T-helper 17 cell (primary cell): ENCODE measurements at regions not wholly inside any gene's neighbourhood (a gene's known extent, or its start where the extent isn't known, plus 50 kb on each side); places are given as distances from the start of the nearest gene placed in this dataset.

Experiments
- ATAC-seq: fragments of 150-1000 bp; cut with Tn5 transposase; 2 replicates; pipeline ENCODE4 v1.10.0; 2021; ENCODE audit warnings: mild to moderate bottlenecking, moderate library complexity
- DNase-seq, 3 donors: peaks; one replicate each; pipeline versions ENCODE4 v3.0.0 to v3.0.0-alpha.2; 2020 to 2021
- H3K9me3 ChIP-seq: one replicate; pipeline ENCODE4 v1.7.0; 2013; ENCODE audit warnings: low read length, mild to moderate bottlenecking; ENCODE audit not compliant: control insufficient read depth, poor library complexity, severe bottlenecking
- H3K27ac Mint-ChIP-seq: one replicate; pipeline ENCODE4 v1.8.0; 2022; ENCODE audit warnings: mild to moderate bottlenecking, moderate library complexity, mixed read lengths
- H3K27me3 Mint-ChIP-seq: one replicate; pipeline ENCODE4 v1.8.0; 2022; ENCODE audit warnings: mixed read lengths
- H3K36me3 Mint-ChIP-seq: one replicate; pipeline ENCODE4 v1.8.0; 2022; ENCODE audit warnings: low read depth, mixed read lengths
- H3K4me1 Mint-ChIP-seq: one replicate; pipeline ENCODE4 v1.8.0; 2022; ENCODE audit warnings: mild to moderate bottlenecking, mixed read lengths
- H3K4me3 Mint-ChIP-seq: one replicate; pipeline ENCODE4 v1.8.0; 2022; ENCODE audit warnings: mild to moderate bottlenecking, moderate library complexity, mixed read lengths

- H3K9me3 ChIP-seq, result no peaks in the 10 kb centered on the region
- Mint-ChIP-seq H3K27ac (no peak overlapping the region), H3K36me3 (peaks cover 2% of the 10 kb centered on the region), H3K4me1 (no peaks in the 10 kb centered on the region), H3K4me3 (no peak overlapping the region), H3K27me3 (no peaks in the 10 kb centered on the region)
- DNase-seq (no peak), ATAC-seq (no peak)
Measured at GRCh38 chr16:63967966-63968365, 1153.9 kb downstream of the CDH11 start.

- H3K27ac Mint-ChIP-seq, result no peak overlapping the region
- no peaks in the 10 kb centered on the region for H3K9me3 ChIP-seq
- H3K4me3 Mint-ChIP-seq, result no peak overlapping the region
- DNase-seq (no peak), ATAC-seq (no peak)
- peaks cover 2% of the 10 kb centered on the region for H3K36me3 Mint-ChIP-seq
- H3K4me1 Mint-ChIP-seq, result no peaks in the 10 kb centered on the region
- H3K27me3 Mint-ChIP-seq, result no peaks in the 10 kb centered on the region
Measured at GRCh38 chr16:63960321-63960720, 1161.5 kb downstream of the CDH11 start.

GRCh38 chr16:63947022-63947421 lies 1174.8 kb downstream of the CDH11 start:
- Mint-ChIP-seq H3K36me3 (no peaks in the 10 kb centered on the region), H3K27ac (no peak overlapping the region), H3K27me3 (no peaks in the 10 kb centered on the region), H3K4me3 (no peak overlapping the region), H3K4me1 (no peaks in the 10 kb centered on the region)
- H3K9me3 ChIP-seq, result no peaks in the 10 kb centered on the region
- ATAC-seq (no peak), DNase-seq (no peak)

GRCh38 chr16:63945806-63946205 lies 1176.1 kb downstream of the CDH11 start:
- Mint-ChIP-seq H3K27ac (no peak overlapping the region), H3K36me3 (no peaks in the 10 kb centered on the region), H3K27me3 (no peaks in the 10 kb centered on the region), H3K4me1 (no peaks in the 10 kb centered on the region), H3K4me3 (no peak overlapping the region)
- no peaks in the 10 kb centered on the region for H3K9me3 ChIP-seq
- ATAC-seq (no peak), DNase-seq (no peak)

GRCh38 chr16:63943566-63943965 lies 1178.3 kb downstream of the CDH11 start:
- Mint-ChIP-seq H3K4me3 (no peak overlapping the region), H3K4me1 (no peaks in the 10 kb centered on the region), H3K36me3 (no peaks in the 10 kb centered on the region), H3K27me3 (no peaks in the 10 kb centered on the region), H3K27ac (no peak overlapping the region)
- DNase-seq, result no peak
- no peaks in the 10 kb centered on the region for H3K9me3 ChIP-seq
- no peak for ATAC-seq

- no peak overlapping the region for H3K4me3 Mint-ChIP-seq
- DNase-seq, result no peak
- no peak overlapping the region for H3K27ac Mint-ChIP-seq
- H3K9me3 ChIP-seq, result no peaks in the 10 kb centered on the region
- no peaks in the 10 kb centered on the region for H3K4me1 Mint-ChIP-seq
- no peaks in the 10 kb centered on the region for H3K36me3 Mint-ChIP-seq
- H3K27me3 Mint-ChIP-seq, result no peaks in the 10 kb centered on the region
- no peak for ATAC-seq
Measured at GRCh38 chr16:63938661-63939060, 1183.2 kb downstream of the CDH11 start.

GRCh38 chr16:63933841-63934240 lies 1188.0 kb downstream of the CDH11 start:
- no peak for DNase-seq
- no peak overlapping the region for H3K4me3 Mint-ChIP-seq
- no peaks in the 10 kb centered on the region for H3K4me1 Mint-ChIP-seq
- no peak overlapping the region for H3K27ac Mint-ChIP-seq
- no peaks in the 10 kb centered on the region for H3K27me3 Mint-ChIP-seq
- no peaks in the 10 kb centered on the region for H3K9me3 ChIP-seq
- ATAC-seq, result no peak
- H3K36me3 Mint-ChIP-seq, result no peaks in the 10 kb centered on the region

- Mint-ChIP-seq H3K27me3 (no peaks in the 10 kb centered on the region), H3K27ac (no peak overlapping the region), H3K36me3 (no peaks in the 10 kb centered on the region), H3K4me1 (no peaks in the 10 kb centered on the region), H3K4me3 (no peak overlapping the region)
- no peaks in the 10 kb centered on the region for H3K9me3 ChIP-seq
- ATAC-seq, result no peak
- DNase-seq, result no peak
Measured at GRCh38 chr16:63928421-63928820, 1193.4 kb downstream of the CDH11 start.

GRCh38 chr16:63925221-63925620 lies 1196.6 kb downstream of the CDH11 start:
- H3K4me3 Mint-ChIP-seq, result no peak overlapping the region
- ATAC-seq, result no peak
- no peaks in the 10 kb centered on the region for H3K9me3 ChIP-seq
- no peaks in the 10 kb centered on the region for H3K4me1 Mint-ChIP-seq
- no peak overlapping the region for H3K27ac Mint-ChIP-seq
- no peak for DNase-seq
- H3K36me3 Mint-ChIP-seq, result no peaks in the 10 kb centered on the region
- H3K27me3 Mint-ChIP-seq, result no peaks in the 10 kb centered on the region

- no peak for ATAC-seq
- no peaks in the 10 kb centered on the region for H3K27me3 Mint-ChIP-seq
- H3K36me3 Mint-ChIP-seq, result no peaks in the 10 kb centered on the region
- no peak for DNase-seq
- no peaks in the 10 kb centered on the region for H3K4me1 Mint-ChIP-seq
- no peak overlapping the region for H3K27ac Mint-ChIP-seq
- no peak overlapping the region for H3K4me3 Mint-ChIP-seq
- no peaks in the 10 kb centered on the region for H3K9me3 ChIP-seq
Measured at GRCh38 chr16:63922560-63922959, 1199.3 kb downstream of the CDH11 start.

GRCh38 chr16:63921737-63922295 lies 1200.0 kb downstream of the CDH11 start:
- no peak overlapping the region for H3K27ac Mint-ChIP-seq
- no peaks in the 10 kb centered on the region for H3K9me3 ChIP-seq
- H3K27me3 Mint-ChIP-seq, result no peaks in the 10 kb centered on the region
- H3K36me3 Mint-ChIP-seq, result no peaks in the 10 kb centered on the region
- ATAC-seq, result no peak
- no peak overlapping the region for H3K4me3 Mint-ChIP-seq
- no peaks in the 10 kb centered on the region for H3K4me1 Mint-ChIP-seq
- DNase-seq, result no peak

GRCh38 chr16:63913290-63913689 lies 1208.6 kb downstream of the CDH11 start:
- no peaks in the 10 kb centered on the region for H3K9me3 ChIP-seq
- DNase-seq, result no peak
- no peak for ATAC-seq
- Mint-ChIP-seq H3K27ac (no peak overlapping the region), H3K36me3 (no peaks in the 10 kb centered on the region), H3K4me3 (no peak overlapping the region), H3K4me1 (no peaks in the 10 kb centered on the region), H3K27me3 (no peaks in the 10 kb centered on the region)

- no peaks in the 10 kb centered on the region for H3K4me1 Mint-ChIP-seq
- ATAC-seq, result no peak
- no peaks in the 10 kb centered on the region for H3K27me3 Mint-ChIP-seq
- DNase-seq, result no peak
- H3K4me3 Mint-ChIP-seq, result no peak overlapping the region
- no peak overlapping the region for H3K27ac Mint-ChIP-seq
- H3K9me3 ChIP-seq, result no peaks in the 10 kb centered on the region
- H3K36me3 Mint-ChIP-seq, result no peaks in the 10 kb centered on the region
Measured at GRCh38 chr16:63907251-63907650, 1214.6 kb downstream of the CDH11 start.

GRCh38 chr16:63904930-63905329 lies 1216.9 kb downstream of the CDH11 start:
- Mint-ChIP-seq H3K36me3 (no peaks in the 10 kb centered on the region), H3K4me1 (no peaks in the 10 kb centered on the region), H3K27me3 (no peaks in the 10 kb centered on the region), H3K4me3 (no peak overlapping the region), H3K27ac (no peak overlapping the region)
- ATAC-seq (no peak), DNase-seq (no peak)
- no peaks in the 10 kb centered on the region for H3K9me3 ChIP-seq
